ENCODE measurements at regions not wholly inside any gene's neighbourhood (a gene's known extent, or its start where the extent isn't known, plus 50 kb on each side); places are given as distances from the start of the nearest gene placed in this dataset.

DNA sequence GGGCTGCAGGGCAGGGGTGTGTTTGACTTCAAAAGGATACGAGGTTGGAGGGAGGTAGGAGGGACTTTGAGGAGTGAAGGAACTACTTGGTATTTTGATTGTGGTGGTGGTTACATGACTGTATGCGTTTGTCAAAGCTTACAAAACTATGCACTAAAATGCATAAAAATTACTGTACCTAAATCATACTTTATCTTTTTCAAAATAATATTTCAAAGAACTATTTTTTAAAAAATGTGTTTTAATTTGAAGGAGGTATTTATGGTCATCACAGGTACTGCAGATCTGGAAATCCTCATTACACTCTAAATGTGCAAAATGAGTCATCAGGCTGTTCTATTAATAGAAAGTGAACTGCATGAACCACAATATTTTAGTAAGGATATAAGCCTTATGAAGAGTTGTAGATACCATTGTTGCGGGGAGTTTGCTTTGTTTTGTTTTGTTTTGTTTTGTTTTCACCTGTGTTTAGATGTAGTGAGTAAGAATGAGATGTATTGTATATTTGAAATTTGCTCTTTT, 116.9 kb downstream of the ARRDC3 start:
- ChIA-PET CTCF (no interaction called here), POLR2A (no interaction called here)
- H3K27ac ChIP-seq = peak overlapping the region in 1 of 2 experiments; percentile 38; a peak in 1 of 6 replicates
- H3K9me3 ChIP-seq = no peaks in the 10 kb centered on the region
- no peak overlapping the region for H3K4me3 ChIP-seq
- FAIRE-seq = peak; percentile 74
- 36% methylated on average over 3 of the region's 3 CpGs for WGBS (ENCODE audit: missing lambda C conversion rate)
- DNase-seq (ENCODE audit: low read depth in 1 of 2, low spot score in 1 of 2) = peak; percentile 26 to 74
- H3K4me1 ChIP-seq = peaks cover 11% of the 10 kb centered on the region
- TF ChIP-seq TP53 (CRISPR knock-in tag; IDR thresholded peaks at IDR 0.05) = no peak
- 0 out of 2 replicates have a peak, but pooled peaks have one; percentile 4 for TF ChIP-seq FOSL2 (IDR thresholded peaks at IDR 0.05)
- peak; percentile 85 for TF ChIP-seq FOSL2 (CRISPR knock-in tag; IDR thresholded peaks at IDR 0.05)
- H3K4me2 ChIP-seq = peak overlapping the region; percentile 41
- peak; percentile 70 to 81 for ATAC-seq

DNA sequence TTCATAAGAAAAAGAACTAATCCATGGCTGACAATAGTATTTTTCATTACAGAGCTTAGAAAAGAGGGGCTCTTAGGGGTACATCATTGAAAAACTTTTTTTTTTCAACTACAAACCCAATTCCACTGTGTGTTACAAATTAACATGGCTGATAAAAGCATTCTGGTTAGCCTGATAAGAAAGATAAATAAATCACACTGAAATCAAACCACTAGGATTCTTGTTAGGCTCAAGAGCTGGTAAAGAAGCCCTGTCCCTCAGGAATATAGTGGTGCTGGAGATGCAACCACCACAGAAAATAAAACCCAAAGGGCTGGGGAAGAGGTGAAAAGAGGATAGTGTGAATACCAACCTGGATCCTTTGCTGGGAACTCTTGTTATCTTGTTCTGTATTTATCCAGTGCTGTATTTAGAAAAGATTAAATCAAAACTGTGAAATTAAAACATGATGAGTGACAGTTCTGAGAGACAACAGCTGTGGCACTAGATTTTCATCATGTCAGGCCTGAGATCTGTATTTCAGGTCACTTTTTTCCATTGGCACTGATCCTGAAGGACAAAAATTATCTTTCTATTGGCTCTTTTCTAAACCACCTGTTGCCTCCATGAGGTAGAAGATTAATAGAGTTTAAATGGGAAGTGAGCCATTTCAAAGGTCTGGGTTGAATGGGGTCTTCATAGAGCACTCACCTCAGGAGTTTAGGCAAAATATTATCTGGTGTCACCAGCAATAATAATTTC, 118.6 kb downstream of the ARRDC3 start:
- DNase-seq (ENCODE audit: low read depth in 1 of 2, low spot score in 1 of 2) (no peak), ATAC-seq (no peak), FAIRE-seq (no peak)
- Histone ChIP-seq H3K4me1 (peaks cover 11% of the 10 kb centered on the region), H3K4me2 (no peak overlapping the region), H3K27ac (no peak overlapping the region), H3K4me3 (no peak overlapping the region), H3K9me3 (no peaks in the 10 kb centered on the region)
- ChIA-PET CTCF (interaction anchor here (0.6 to 1.3 kb wide), 3 partner anchors 8 to 125 kb away, joined by 3 to 5 read pairs (median 3); no protein-coding TSS in a partner anchor), POLR2A (interaction anchor here (1.0 kb wide), 1 partner anchor 119 kb away, joined by 3 read pairs; the partner anchor contains the start of gene ARRDC3)
- TF ChIP-seq GATA3 (IDR thresholded peaks at IDR 0.05; ENCODE audit: borderline replicate concordance) = no peak
- TF ChIP-seq MAFK (IDR thresholded peaks at IDR 0.05; ENCODE audit: partially characterized antibody) = no peak
- TF ChIP-seq RCOR1 (IDR thresholded peaks at IDR 0.05; ENCODE audit: low read depth, low read length) = no peak
- no peak for TF ChIP-seq HOXB5 (CRISPR knock-in tag; IDR thresholded peaks at IDR 0.05)
- TF ChIP-seq FOSL2 (IDR thresholded peaks at IDR 0.05) = no peak
- TF ChIP-seq FOSL2 (CRISPR knock-in tag; IDR thresholded peaks at IDR 0.05) = no peak
- TF ChIP-seq JUN (IDR thresholded peaks at IDR 0.05) = no peak
- TF ChIP-seq BCL3 (IDR thresholded peaks at IDR 0.05) = no peak
- TF ChIP-seq CTCF (IDR thresholded peaks at IDR 0.05) = no peak
- TF ChIP-seq MYC (IDR thresholded peaks at IDR 0.05; ENCODE audit: borderline replicate concordance, low read length) = no peak
- no peak for TF ChIP-seq ESRRA (IDR thresholded peaks at IDR 0.05; ENCODE audit: borderline replicate concordance, low read length)
- no peak for TF ChIP-seq CHD2 (IDR thresholded peaks at IDR 0.05; ENCODE audit: low read length, partially characterized antibody)
- TF ChIP-seq RAD21 (conservative IDR thresholded peaks at IDR 0.05 in 1 of 2, IDR thresholded peaks at IDR 0.05 in 1 of 2) = no peak
- no peak for TF ChIP-seq NPAS2 (CRISPR knock-in tag; IDR thresholded peaks at IDR 0.05; ENCODE audit: borderline replicate concordance)
- TF ChIP-seq KDM5A (IDR thresholded peaks at IDR 0.05) = no peak
- TF ChIP-seq FOXS1 (CRISPR knock-in tag; IDR thresholded peaks at IDR 0.05) = no peak
- TF ChIP-seq, protein P1, sequence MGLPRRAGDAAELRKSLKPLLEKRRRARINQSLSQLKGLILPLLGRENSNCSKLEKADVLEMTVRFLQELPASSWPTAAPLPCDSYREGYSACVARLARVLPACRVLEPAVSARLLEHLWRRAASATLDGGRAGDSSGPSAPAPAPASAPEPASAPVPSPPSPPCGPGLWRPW (IDR thresholded peaks at IDR 0.05) = no peak
- TF ChIP-seq, protein P2, sequence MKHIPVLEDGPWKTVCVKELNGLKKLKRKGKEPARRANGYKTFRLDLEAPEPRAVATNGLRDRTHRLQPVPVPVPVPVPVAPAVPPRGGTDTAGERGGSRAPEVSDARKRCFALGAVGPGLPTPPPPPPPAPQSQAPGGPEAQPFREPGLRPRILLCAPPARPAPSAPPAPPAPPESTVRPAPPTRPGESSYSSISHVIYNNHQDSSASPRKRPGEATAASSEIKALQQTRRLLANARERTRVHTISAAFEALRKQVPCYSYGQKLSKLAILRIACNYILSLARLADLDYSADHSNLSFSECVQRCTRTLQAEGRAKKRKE (CRISPR knock-in tag; IDR thresholded peaks at IDR 0.05; ENCODE audit: low read depth) = no peak
- TF ChIP-seq JUNB (IDR thresholded peaks at IDR 0.05) = no peak
